HUES64 (cell line): ENCODE measurements at regions not wholly inside any gene's neighbourhood (a gene's known extent, or its start where the extent isn't known, plus 50 kb on each side); places are given as distances from the start of the nearest gene placed in this dataset.

Experiments
- H3K27ac ChIP-seq: 2 replicates; pipeline ENCODE4 v1.7.0; 2013; ENCODE audit warnings: low read depth, low read length, inconsistent platforms
- H3K27me3 ChIP-seq: 2 replicates; pipeline ENCODE4 v1.6.1; 2013; ENCODE audit warnings: mild to moderate bottlenecking, low read length; ENCODE audit not compliant: insufficient read depth
- H3K36me3 ChIP-seq: 2 replicates; pipeline ENCODE4 v1.6.1; 2013; ENCODE audit warnings: mild to moderate bottlenecking, low read length; ENCODE audit not compliant: insufficient read depth
- H3K4me1 ChIP-seq: 2 replicates; pipeline ENCODE4 v1.6.1; 2013; ENCODE audit warnings: mild to moderate bottlenecking, low read length, moderate library complexity; ENCODE audit not compliant: insufficient read depth
- H3K4me3 ChIP-seq: 2 replicates; pipeline ENCODE4 v1.5.1; 2013; ENCODE audit warnings: mild to moderate bottlenecking, low read length, moderate library complexity
- H3K9ac ChIP-seq: 2 replicates; pipeline ENCODE4 v1.6.1; 2013; ENCODE audit warnings: mild to moderate bottlenecking, low read depth, low read length
- H3K9me3 ChIP-seq: 2 replicates; pipeline ENCODE4 v1.6.1; 2013; ENCODE audit warnings: low read depth, low read length; ENCODE audit not compliant: insufficient read depth
- WGBS: fragments of 150-250, 120-280 bp; methylation state at CpG from one replicate; pipeline ENCODE4 v1.1.7; 2013; ENCODE audit warnings: missing lambda C conversion rate; 5-methylcytosine and 5-hydroxymethylcytosine counted together

GRCh38 chr11:69982690-69983570 lies 95.2 kb upstream of the ANO1 start:
- Histone ChIP-seq H3K9me3 (no peaks in the 10 kb centered on the region), H3K36me3 (no peaks in the 10 kb centered on the region), H3K4me3 (no peak overlapping the region), H3K9ac (no peak overlapping the region), H3K27ac (no peak overlapping the region), H3K4me1 (peaks cover 25% of the 10 kb centered on the region), H3K27me3 (peaks cover 53% of the 10 kb centered on the region)
- WGBS, result 64% methylated on average over 20 of the region's 20 CpGs

- Histone ChIP-seq H3K9ac (no peak overlapping the region), H3K27me3 (peaks cover 59% of the 10 kb centered on the region), H3K4me3 (no peak overlapping the region), H3K4me1 (peaks cover 25% of the 10 kb centered on the region), H3K27ac (no peak overlapping the region), H3K9me3 (no peaks in the 10 kb centered on the region), H3K36me3 (no peaks in the 10 kb centered on the region)
- WGBS, result 79% methylated on average over 8 of the region's 10 CpGs
These were observed 94.6 kb upstream of the ANO1 start for GRCh38 chr11:69983571-69983877.

DNA sequence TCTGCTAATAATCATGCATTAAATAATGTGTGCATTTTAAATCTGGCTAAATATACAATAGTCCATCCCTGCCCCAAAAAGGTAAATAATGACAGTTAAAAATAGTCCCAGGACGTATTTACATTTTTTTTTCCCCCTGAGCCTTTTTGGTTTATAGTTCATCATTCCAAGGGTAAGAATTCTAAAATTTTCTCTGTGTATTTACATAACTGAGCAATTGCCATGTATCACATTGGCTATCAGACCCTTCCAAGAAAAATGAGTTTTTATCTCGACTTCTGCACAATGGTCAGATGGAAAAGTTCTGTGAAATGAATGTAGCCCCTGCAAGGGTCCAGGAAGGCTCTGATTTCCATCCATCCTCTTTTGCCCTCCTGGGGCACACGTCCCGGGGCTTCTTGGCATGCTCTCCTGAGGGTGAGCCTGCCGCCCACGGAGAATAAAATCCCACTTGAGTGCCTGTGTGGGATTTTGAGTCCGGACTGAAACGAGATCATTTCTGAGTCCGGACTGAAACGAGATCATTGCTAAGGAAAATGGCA lies 94.1 kb upstream of the ANO1 start:
- Histone ChIP-seq H3K4me1 (peaks cover 25% of the 10 kb centered on the region), H3K9ac (no peak overlapping the region), H3K27me3 (peaks cover 63% of the 10 kb centered on the region), H3K4me3 (peak overlapping the region; percentile 14), H3K36me3 (no peaks in the 10 kb centered on the region), H3K9me3 (no peaks in the 10 kb centered on the region), H3K27ac (no peak overlapping the region)
- WGBS, result 16% methylated on average over 9 of the region's 10 CpGs

DNA sequence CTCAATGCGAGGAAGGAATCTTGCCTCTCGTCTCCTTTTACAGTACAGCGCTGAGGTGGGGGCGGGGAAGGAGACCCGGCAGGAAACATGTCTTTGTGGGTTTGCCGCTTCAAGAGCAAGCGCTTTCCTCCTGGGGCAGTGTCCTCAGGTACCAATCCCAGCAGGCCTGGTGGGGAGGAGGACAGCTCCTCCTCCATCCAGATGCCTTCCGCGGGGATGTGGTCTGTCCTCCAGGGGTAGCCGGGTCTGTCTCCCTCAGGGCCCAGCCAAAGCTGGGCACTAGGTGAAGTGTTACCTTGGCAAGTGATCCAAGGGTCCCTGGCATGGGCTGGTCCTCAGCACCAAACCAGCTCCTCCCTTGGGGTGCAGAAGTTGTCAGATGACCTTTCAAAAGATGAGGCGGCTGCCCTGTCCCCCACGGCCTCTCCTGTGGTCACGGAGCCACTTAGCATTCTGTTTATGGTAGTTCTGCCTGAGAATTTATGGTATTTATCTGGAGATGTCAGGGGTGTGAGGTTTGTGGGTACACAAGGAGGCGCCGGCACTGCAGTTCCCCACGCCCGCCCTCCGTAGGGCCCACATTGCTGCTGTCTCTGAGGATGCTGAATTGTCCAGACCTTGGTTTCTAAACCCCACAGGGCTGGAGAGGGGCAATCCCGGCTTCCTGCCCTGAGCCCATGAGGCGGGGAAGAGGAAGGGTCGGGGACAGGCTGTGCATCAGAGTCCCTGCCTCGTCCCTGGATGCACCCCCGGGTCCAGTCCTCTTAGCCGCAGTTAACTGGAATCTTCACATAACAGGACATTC lies 93.5 kb upstream of the ANO1 start:
- Histone ChIP-seq H3K9ac (no peak overlapping the region), H3K4me1 (peaks cover 25% of the 10 kb centered on the region), H3K9me3 (no peaks in the 10 kb centered on the region), H3K27me3 (peaks cover 70% of the 10 kb centered on the region), H3K4me3 (peak overlapping the region; percentile 60), H3K27ac (no peak overlapping the region), H3K36me3 (no peaks in the 10 kb centered on the region)
- 8% methylated on average over 24 of the region's 24 CpGs for WGBS

- no peak overlapping the region for H3K27ac ChIP-seq
- peaks cover 73% of the 10 kb centered on the region for H3K27me3 ChIP-seq
- peaks cover 25% of the 10 kb centered on the region for H3K4me1 ChIP-seq
These were observed 92.8 kb upstream of the ANO1 start for GRCh38 chr11:69985331-69985640.

DNA sequence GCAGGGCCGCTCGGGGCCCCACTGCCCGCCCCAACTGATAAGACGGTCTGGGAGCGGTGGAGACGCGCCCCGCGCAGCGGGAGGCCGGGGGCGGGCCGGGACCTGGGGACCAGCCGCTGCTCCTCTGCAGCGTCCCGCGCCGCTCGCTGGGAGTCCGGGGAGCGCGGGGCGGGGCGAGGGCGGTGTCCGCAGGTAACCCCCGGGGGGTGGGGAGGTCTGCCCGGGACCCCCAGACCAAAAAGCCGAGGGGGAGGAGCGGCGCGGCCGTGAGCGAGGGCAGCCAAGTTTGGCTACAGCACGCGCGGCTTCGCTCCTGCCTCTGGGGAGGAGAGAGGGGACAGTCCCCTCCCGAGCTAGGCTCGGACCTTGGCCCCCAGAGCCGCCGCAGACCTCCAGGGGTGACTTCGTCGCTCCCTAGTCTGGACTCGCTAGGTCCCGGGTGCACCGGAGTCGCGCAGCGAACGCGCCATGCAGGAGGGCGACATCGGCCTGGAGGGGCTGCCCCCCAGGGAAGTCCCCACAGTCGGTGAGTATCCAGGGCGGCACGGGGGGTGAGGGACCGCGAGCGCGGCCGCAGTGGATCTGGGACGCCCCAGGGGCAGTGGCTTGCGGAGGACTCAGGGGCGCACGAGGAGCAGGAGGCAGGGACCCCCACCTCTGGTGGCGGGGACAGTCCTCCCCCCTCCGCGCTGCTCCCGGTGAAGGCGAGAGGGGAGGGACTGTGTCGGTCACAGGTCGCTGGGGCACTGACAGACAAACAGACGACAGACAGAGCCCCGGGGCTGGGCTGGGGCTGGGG lies 92.3 kb upstream of the ANO1 start:
- under 1% methylated on average over 75 of the region's 75 CpGs for WGBS
- H3K4me3 ChIP-seq, result peak overlapping the region; percentile 60
- H3K27ac ChIP-seq, result no peak overlapping the region
- H3K4me1 ChIP-seq, result peaks cover 25% of the 10 kb centered on the region
- no peaks in the 10 kb centered on the region for H3K36me3 ChIP-seq
- H3K27me3 ChIP-seq, result peaks cover 73% of the 10 kb centered on the region
- H3K9me3 ChIP-seq, result no peaks in the 10 kb centered on the region
- no peak overlapping the region for H3K9ac ChIP-seq

More at GRCh38 chr11:69985331-69985640, 92.8 kb upstream of the ANO1 start:
- WGBS, result 3% methylated on average over 14 of the region's 15 CpGs
- Histone ChIP-seq H3K4me3 (peak overlapping the region; percentile 60), H3K9me3 (no peaks in the 10 kb centered on the region), H3K9ac (no peak overlapping the region), H3K36me3 (no peaks in the 10 kb centered on the region)

DNA sequence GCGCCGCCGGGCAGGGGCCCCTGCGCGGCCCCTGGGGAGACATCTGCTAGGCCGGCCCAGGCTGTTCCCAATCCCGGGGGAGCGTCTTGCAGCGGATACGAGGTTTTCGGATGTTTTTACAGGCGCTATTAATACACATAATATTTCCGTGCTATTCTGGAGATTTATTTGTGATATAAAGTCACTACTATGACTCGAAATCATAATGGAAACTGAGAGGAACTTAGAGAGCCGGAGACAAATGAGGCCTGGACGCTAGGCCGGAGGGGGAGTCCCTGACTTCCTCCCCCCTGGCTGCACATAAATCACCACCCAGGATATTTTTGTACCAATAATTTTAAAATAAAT lies 91.7 kb upstream of the ANO1 start:
- H3K9ac ChIP-seq, result no peak overlapping the region
- H3K4me3 ChIP-seq, result peak overlapping the region; percentile 60
- H3K36me3 ChIP-seq, result no peaks in the 10 kb centered on the region
- H3K27ac ChIP-seq, result no peak overlapping the region
- H3K4me1 ChIP-seq, result peaks cover 25% of the 10 kb centered on the region
- no peaks in the 10 kb centered on the region for H3K9me3 ChIP-seq
- H3K27me3 ChIP-seq, result peaks cover 77% of the 10 kb centered on the region
- 35% methylated on average over 17 of the region's 17 CpGs for WGBS

DNA sequence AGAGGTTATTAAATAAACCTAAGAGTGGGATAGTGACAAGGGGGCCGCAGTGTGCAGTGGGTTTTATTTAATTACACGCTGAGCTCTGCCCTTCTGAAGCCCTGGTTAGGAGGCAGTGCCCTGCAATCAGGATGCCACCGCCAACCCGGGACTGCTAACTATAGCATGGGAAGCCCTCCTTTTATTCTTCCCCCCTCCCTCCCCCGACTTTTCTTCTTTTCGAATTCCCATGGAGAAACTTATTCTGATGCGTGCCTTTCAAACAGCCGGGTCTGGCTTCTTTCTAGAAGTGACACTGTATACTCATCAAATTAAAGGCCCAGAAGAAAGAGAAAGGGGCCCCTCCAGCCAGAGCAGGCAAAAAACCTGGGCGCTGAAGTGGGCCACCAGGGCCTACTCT lies 91.3 kb upstream of the ANO1 start:
- Histone ChIP-seq H3K27me3 (peaks cover 81% of the 10 kb centered on the region), H3K4me1 (peaks cover 25% of the 10 kb centered on the region), H3K27ac (no peak overlapping the region), H3K9me3 (no peaks in the 10 kb centered on the region), H3K4me3 (no peak overlapping the region), H3K9ac (no peak overlapping the region), H3K36me3 (no peaks in the 10 kb centered on the region)
- WGBS, result 45% methylated on average over 9 of the region's 9 CpGs

- peaks cover 4% of the 10 kb centered on the region; the same call in 1 of the 2 replicates for H3K9me3 ChIP-seq
- H3K27ac ChIP-seq, result no peak overlapping the region
- WGBS, result 95% methylated on average over 3 of the region's 3 CpGs
- no peaks in the 10 kb centered on the region for H3K36me3 ChIP-seq
- no peak overlapping the region for H3K9ac ChIP-seq
- H3K4me1 ChIP-seq, result no peaks in the 10 kb centered on the region
- peaks cover 55% of the 10 kb centered on the region for H3K27me3 ChIP-seq
- H3K4me3 ChIP-seq, result no peak overlapping the region
These were observed 86.1 kb upstream of the ANO1 start for GRCh38 chr11:69992026-69992425.

DNA sequence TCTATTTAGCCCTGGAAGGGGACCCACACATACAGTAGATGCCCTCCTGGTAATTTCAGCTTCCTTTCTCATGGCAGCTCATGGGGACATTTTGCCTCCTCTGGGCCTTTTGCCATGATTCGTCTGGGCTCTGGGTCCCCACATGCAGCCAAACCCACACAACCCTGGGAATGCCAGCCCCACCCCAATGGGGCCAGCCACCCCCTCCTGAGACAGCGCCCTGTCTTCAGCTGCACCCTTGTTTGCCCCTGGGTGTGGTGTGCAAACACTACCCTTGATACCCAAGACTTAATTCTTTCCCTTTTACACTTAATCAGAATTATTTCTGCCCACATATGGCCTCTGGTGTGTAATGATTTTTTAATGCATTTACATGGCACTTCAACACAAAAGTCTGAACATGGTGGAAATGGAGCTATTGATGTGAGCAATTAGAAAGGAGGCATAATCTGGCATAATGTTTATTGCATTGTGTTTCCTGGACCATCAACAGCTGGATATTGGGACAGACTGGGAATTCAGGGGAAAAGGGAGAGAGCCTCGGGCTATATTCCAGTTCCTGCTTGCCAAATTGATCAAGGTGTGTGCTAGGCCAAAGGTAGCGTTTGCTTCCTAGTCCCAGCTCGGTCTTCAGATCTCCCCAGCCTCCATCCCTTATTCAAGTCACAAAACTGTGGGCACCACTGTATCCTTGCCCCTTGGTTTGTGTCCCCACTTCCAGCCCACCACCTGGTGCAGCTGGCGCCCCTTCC lies 85.0 kb upstream of the ANO1 start:
- Histone ChIP-seq H3K27me3 (peaks cover 55% of the 10 kb centered on the region), H3K36me3 (no peaks in the 10 kb centered on the region), H3K4me3 (no peak overlapping the region), H3K4me1 (no peaks in the 10 kb centered on the region), H3K27ac (no peak overlapping the region), H3K9me3 (peaks cover 4% of the 10 kb centered on the region; the same call in 1 of the 2 replicates), H3K9ac (no peak overlapping the region)
- WGBS, result 82% methylated on average over 6 of the region's 6 CpGs
